Aorta (tissue), 5 donors: ENCODE measurements at regions not wholly inside any gene's neighbourhood (a gene's known extent, or its start where the extent isn't known, plus 50 kb on each side); places are given as distances from the start of the nearest gene placed in this dataset.

ENCODE experiments used
- ATAC-seq: fragments of 200-7000 bp; cut with Tn5 transposase; one replicate; pipeline ENCODE4 v1.9.1; 2022; ENCODE audit warnings: moderate library complexity; ENCODE audit not compliant: low FRiP score
- DNase-seq, 2 donors: peaks; one replicate each; pipeline ENCODE4 v3.0.0-alpha.2; 2020
- H3K27ac ChIP-seq, 2 donors: one replicate each; pipeline ENCODE4 v1.5.1; 2013; ENCODE audit warnings: low read length in 2 of 2, mild to moderate bottlenecking in 2 of 2, moderate library complexity in 2 of 2, control low read depth in 1 of 2, inconsistent platforms in 1 of 2, low read depth in 1 of 2
- H3K27me3 ChIP-seq, 2 donors: one replicate each; pipeline ENCODE4 v1.6.1; 2013; ENCODE audit warnings: control low read depth in 1 of 2, low read length in 1 of 2, mild to moderate bottlenecking in 1 of 2, moderate library complexity in 1 of 2; ENCODE audit not compliant: insufficient read depth in 2 of 2, control insufficient read depth in 1 of 2
- H3K36me3 ChIP-seq, 2 donors: one replicate each; pipeline ENCODE4 v1.6.1; 2013; ENCODE audit warnings: control low read depth in 1 of 2, low read length in 1 of 2, mild to moderate bottlenecking in 1 of 2; ENCODE audit not compliant: insufficient read depth in 2 of 2, control insufficient read depth in 1 of 2
- H3K4me1 ChIP-seq, 2 donors: one replicate each; pipeline ENCODE4 v1.6.1; 2013; ENCODE audit warnings: low read length in 2 of 2, control low read depth in 1 of 2, mild to moderate bottlenecking in 1 of 2, moderate library complexity in 1 of 2; ENCODE audit not compliant: insufficient read depth in 2 of 2, control insufficient read depth in 1 of 2
- H3K4me3 ChIP-seq, 2 donors: one replicate each; pipeline ENCODE4 v1.5.1; 2013; ENCODE audit warnings: low read length in 2 of 2, control low read depth in 1 of 2, mild to moderate bottlenecking in 1 of 2
- H3K9me3 ChIP-seq: one replicate; pipeline ENCODE4 v1.6.1; 2013; ENCODE audit warnings: mild to moderate bottlenecking, low read length; ENCODE audit not compliant: control insufficient read depth
- WGBS, 2 donors: extraction: QIAGEN DNeasy Blood & Tissue Kit; methylation state at CpG; one replicate each; pipeline ENCODE4 v1.1.7; 2013; 5-methylcytosine and 5-hydroxymethylcytosine counted together
- intact Hi-C, 2 donors: fragments of 100-400 bp; cut with DNase I; formaldehyde crosslinking; loops; one replicate each; pipeline versions ENCODE4 v1.14.2 to v1.15.0; 2022
- donor health status: healthy with polysubstance abuse.
- donor health status: Bipolar disorder and iron deficiency.
- donor health status: DM: no; HTN: no; CAD: no.
- donor health status: DM: no; HTN: no; CAD: no.
- donor health status: DM: yes; HTN: yes; CAD: no.

DNA sequence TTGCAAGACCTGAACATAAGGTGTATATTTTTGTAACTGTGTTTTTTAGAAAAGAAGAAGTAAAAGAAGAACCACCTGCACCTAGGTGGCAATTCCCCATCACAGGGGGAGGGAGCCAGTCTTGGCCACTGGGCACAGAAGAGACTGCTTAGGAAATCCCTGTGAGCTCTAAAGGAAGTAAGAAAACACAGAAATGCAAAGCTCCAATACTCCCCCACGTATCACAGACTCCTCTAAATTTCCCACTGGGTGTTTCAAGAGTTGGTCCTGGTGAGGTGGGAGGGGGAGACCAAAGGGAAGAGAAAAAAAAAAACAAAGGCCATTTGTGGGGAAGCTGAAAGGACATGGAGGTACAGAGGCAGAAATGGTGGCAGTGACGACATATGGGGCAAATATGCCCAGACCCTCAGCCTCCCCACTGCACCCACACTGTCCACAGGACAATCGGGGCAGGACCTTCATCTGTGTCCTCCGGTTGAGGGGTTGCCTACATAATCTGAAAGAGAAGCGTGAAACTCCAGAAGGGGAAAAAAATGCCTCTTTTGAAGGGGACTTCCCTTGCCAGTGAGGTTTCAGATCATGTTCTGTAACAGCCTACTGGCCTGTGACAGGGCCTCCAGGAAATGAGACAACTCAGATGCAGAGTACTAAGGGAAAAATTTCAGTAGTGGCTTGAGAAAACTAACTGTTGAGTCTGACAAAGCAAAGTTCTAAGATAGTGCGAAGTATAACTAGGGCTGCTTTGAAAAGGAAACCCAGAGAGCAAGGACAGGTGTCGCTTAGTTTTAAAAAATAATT, 226.2 kb upstream of the MARCKS start:
- Histone ChIP-seq H3K9me3 (no peaks in the 10 kb centered on the region), H3K27ac (no peak overlapping the region), H3K4me1 (peaks cover 1 to 13% of the 10 kb centered on the region in 2 donors), H3K4me3 (no peak overlapping the region), H3K36me3 (no peaks in the 10 kb centered on the region), H3K27me3 (no peaks in the 10 kb centered on the region)
- 44% methylated on average over 7 of the region's 7 CpGs for WGBS, 2 donors
- intact Hi-C loops: loop anchor here in 1 of 2 donors (10.0 kb wide), 2 partner anchors 224 to 1296 kb away; partner anchors contain the start of gene MARCKS
- ATAC-seq (peak; percentile 60), DNase-seq (peak in 1 of 2 donors; percentile 53)

DNA sequence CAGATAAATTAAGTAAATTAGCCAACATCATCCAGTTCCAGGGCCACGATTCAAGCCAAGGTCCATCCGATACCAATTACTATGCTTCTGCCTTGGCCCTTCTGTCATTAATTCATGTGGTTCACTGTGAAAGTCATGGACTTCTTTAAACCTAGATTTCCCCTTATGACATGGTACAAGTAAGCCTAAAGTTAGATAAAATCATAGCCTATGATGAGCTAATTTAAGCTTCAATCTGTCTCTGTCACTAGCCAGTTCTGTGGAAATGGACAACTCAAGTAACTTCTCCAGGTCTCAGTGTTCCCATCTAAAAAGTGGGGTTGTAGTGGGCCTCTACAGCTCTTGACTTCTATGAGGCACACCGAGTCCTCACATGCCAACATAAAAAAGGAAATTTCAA, 225.5 kb upstream of the MARCKS start:
- no peak for ATAC-seq
- 62 to 66% methylated on average over 3 of the region's 3 CpGs for WGBS, 2 donors
- H3K9me3 ChIP-seq: no peaks in the 10 kb centered on the region
- no peak for DNase-seq
- no peak overlapping the region for H3K4me3 ChIP-seq
- H3K4me1 ChIP-seq: peaks cover 1 to 13% of the 10 kb centered on the region in 2 donors
- no peaks in the 10 kb centered on the region for H3K27me3 ChIP-seq
- no peak overlapping the region for H3K27ac ChIP-seq
- no peaks in the 10 kb centered on the region for H3K36me3 ChIP-seq
- intact Hi-C loops: loop anchor here in 1 of 2 donors (10.0 kb wide), 2 partner anchors 223 to 1297 kb away; partner anchors contain the start of gene MARCKS

DNA sequence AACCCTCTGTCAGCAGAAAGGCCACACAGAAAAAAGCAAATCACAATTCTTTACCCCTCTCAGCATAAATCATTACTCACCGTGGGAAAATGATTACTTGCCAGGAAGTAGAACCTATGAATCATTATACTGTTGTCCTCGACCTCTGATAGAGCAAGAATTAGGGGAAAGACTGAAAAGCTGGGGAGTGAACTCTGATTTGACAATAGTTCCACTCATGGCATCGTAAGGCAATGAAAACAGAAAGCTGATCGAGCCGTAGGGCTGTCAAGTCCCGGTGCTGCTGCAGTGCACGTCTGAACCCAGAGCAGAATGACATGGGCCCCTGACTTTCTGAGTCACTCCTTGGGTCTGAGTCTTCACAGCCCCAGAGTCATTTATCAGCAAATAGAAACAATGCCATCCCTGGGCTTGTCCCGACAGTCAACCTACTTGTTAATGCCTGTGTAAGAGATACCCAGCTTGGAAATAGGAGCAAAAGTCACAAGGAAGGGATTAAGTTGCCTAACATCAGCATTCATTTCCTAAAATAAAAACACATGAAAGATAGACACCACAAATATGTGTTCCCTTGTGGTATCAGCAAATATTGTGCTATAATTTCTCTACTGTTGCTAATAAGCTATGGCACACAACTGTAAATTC, 224.8 kb upstream of the MARCKS start:
- Histone ChIP-seq H3K4me3 (peak overlapping the region; percentile 22 to 53), H3K27me3 (no peaks in the 10 kb centered on the region), H3K4me1 (peaks cover 1 to 13% of the 10 kb centered on the region in 2 donors), H3K27ac (peak overlapping the region in 1 of 2 donors; percentile 71), H3K9me3 (no peaks in the 10 kb centered on the region), H3K36me3 (no peaks in the 10 kb centered on the region)
- intact Hi-C loops: loop anchor here in 1 of 2 donors (10.0 kb wide), 2 partner anchors 222 to 1298 kb away; partner anchors contain the start of gene MARCKS
- WGBS, 2 donors: 1% methylated on average over 8 of the region's 8 CpGs
- ATAC-seq (peak; percentile 70), DNase-seq (peak in 1 of 2 donors; percentile 71)

DNA sequence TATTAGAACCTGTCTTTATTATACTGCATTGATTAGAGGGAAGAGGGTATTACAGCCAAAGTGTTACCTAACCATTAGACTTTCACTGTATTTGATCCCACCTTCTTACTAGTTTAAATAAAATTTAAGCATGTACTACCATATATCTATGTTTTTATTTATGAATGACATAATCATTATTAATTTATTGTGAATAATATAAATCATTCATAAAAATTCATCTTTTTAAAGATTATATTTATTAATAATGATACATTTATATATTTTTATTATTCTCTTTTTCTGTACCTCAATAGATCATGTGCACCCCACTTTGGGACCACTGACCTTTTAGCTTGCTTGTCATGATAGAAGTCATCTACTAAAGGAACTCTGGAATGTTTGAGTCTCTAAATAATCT, 223.5 kb upstream of the MARCKS start:
- peaks cover 1 to 13% of the 10 kb centered on the region in 2 donors for H3K4me1 ChIP-seq
- intact Hi-C loops: loop anchor here in 1 of 2 donors (10.0 kb wide), 2 partner anchors 221 to 1299 kb away; partner anchors contain the start of gene MARCKS

DNA sequence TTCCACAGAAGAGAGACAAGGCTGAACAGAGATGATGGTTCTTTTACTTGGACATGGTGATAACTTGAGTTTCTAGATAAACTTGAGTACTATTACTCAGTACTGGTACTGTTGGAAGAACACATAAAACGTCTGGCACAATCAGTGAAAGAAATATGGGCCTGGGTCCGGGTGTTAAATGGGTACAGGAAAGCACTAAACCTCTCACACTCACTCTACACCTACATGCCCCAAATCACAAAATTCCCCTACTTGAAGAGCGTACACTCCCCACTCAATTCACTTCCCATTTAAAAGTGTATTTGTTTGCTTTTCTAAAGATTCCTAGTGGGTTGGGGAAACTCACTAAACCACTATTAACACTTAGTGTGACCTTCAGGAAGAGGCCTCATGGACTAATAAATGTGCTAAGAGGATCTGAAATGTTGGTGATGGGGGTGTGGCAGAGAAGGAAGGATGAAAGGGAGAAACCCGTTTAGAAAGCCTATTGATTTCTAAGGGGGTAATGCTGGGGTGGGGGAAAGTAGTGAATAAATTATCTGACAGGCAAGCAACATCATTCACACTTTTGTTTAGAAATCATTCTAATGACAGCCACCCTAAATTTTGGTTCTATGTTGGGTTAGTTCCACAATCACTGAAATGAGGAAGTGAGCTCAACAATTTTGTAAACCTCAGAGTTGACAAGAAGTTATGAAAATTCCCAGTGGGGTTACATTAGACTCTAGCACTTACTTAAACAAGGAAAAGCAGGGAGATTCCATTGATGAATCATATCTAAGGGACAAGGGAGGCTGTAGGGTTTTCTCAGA, 222.6 kb upstream of the MARCKS start:
- 63 to 69% methylated on average over 4 of the region's 4 CpGs for WGBS, 2 donors
- no peak for DNase-seq

More for the DNA sequence above, 223.5 kb upstream of the MARCKS start:
- H3K4me3 ChIP-seq: no peak overlapping the region
- no peak for ATAC-seq
- H3K9me3 ChIP-seq: no peaks in the 10 kb centered on the region
- H3K27ac ChIP-seq: no peak overlapping the region
- no peaks in the 10 kb centered on the region for H3K27me3 ChIP-seq
- no peaks in the 10 kb centered on the region for H3K36me3 ChIP-seq
- no peak for DNase-seq

DNA sequence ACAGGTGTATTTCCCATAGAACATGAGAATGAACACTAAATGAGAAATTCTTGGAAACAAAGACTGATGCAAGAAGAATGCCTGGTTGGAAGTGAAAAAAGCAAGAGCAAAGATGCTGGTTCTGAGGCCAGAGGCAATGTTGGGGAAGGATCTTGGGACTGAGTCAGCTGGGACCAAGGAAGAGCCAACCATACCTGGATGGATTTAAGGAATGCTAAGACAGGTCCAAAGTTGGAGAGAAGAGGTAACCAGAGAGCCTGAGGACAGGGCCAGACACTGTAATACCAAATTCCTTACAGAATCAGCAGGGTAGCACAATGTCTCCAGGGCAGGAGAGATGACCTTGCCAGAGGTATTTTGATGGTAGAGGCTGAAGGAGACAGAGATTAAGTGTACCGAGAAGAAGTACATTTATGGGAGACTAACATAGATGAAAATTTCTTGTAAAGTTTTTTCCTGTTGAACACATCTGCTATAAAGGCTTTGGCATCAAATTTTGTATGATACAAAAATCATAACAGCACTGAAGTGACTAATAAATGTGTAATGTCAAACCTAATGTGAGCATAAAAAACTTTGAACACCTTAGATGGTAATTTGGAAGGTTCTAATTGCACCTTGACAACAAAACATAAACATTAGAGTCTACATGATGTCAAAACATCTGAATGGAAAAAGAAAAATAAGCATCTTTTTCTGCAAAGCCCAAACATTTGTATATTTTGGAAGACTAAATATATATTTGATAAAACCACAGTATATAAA, 221.7 kb upstream of the MARCKS start:
- no peak overlapping the region for H3K4me3 ChIP-seq
- ATAC-seq: no peak
- no peaks in the 10 kb centered on the region for H3K36me3 ChIP-seq
- intact Hi-C loops: loop anchor here in 1 of 2 donors (10.0 kb wide), 2 partner anchors 219 to 1301 kb away; partner anchors contain the start of gene MARCKS
- H3K27ac ChIP-seq: no peak overlapping the region
- H3K4me1 ChIP-seq: peaks cover 1 to 8% of the 10 kb centered on the region in 2 donors
- 41 to 42% methylated on average over 1 of the region's 1 CpG for whole genome bisulfite sequencing, 2 donors
- DNase-seq: no peak
- H3K9me3 ChIP-seq: no peaks in the 10 kb centered on the region
- no peaks in the 10 kb centered on the region for H3K27me3 ChIP-seq

More for the DNA sequence above, 222.6 kb upstream of the MARCKS start:
- Histone ChIP-seq H3K27ac (no peak overlapping the region), H3K4me3 (no peak overlapping the region), H3K36me3 (no peaks in the 10 kb centered on the region), H3K9me3 (no peaks in the 10 kb centered on the region), H3K4me1 (peaks cover 1 to 13% of the 10 kb centered on the region in 2 donors), H3K27me3 (no peaks in the 10 kb centered on the region)
- ATAC-seq: no peak
- intact Hi-C loops: loop anchor here in 1 of 2 donors (10.0 kb wide), 2 partner anchors 220 to 1300 kb away; partner anchors contain the start of gene MARCKS

DNA sequence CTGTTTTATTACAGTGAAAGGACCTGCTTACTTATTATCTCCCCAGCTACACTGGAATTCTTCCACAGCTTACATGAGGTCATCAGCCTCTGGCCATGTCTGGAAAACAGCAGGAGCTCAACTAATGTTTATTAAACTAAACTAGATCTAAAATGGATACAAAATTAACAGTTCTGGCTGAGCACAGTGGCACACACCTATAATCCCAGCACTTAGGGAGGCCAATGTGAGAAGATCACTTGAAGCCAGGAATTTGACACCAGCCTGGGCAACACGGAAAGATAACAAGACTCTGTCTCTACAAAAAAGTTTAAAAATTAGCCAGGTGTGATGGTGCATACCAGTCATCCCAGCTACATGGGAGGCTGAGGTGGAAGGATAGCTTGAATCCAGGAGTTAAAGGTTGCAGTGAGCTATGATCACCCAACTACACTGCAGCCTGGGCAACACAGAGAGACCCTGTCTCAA, 220.8 kb upstream of the MARCKS start:
- Histone ChIP-seq H3K4me1 (peaks cover 1 to 4% of the 10 kb centered on the region in 2 donors), H3K9me3 (no peaks in the 10 kb centered on the region), H3K36me3 (no peaks in the 10 kb centered on the region), H3K4me3 (no peak overlapping the region), H3K27ac (no peak overlapping the region), H3K27me3 (no peaks in the 10 kb centered on the region)
- ATAC-seq (no peak), DNase-seq (no peak)
- WGBS, 2 donors: 80 to 90% methylated on average over 1 of the region's 1 CpG
- intact Hi-C loops: loop anchor here in 1 of 2 donors (10.0 kb wide), 2 partner anchors 218 to 1302 kb away; partner anchors contain the start of gene MARCKS
